ENCODE measurements at regions not wholly inside any gene's neighbourhood (a gene's known extent, or its start where the extent isn't known, plus 50 kb on each side); places are given as distances from the start of the nearest gene placed in this dataset.
"Not testable (repeated sequence)": the region's sequence is repeated elsewhere in the genome, so short reads cannot be mapped to it uniquely, and the experiment has no call there.

GRCh38 chr14:85178864-85179263, 351.1 kb upstream of the FLRT2 start:
- Mint-ChIP-seq H3K4me1 (ENCODE audit: low read depth) (no peaks in the 10 kb centered on the region), H3K36me3 (ENCODE audit: low read depth) (no peaks in the 10 kb centered on the region), H3K27ac (no peak overlapping the region), H3K4me3 (no peak overlapping the region), H3K9me3 (peaks cover 6% of the 10 kb centered on the region), H3K27me3 (no peaks in the 10 kb centered on the region)

- Mint-ChIP-seq H3K27ac (no peak overlapping the region), H3K27me3 (no peaks in the 10 kb centered on the region), H3K4me1 (ENCODE audit: low read depth) (no peaks in the 10 kb centered on the region), H3K4me3 (no peak overlapping the region), H3K36me3 (ENCODE audit: low read depth) (no peaks in the 10 kb centered on the region), H3K9me3 (peaks cover 3% of the 10 kb centered on the region)
These were observed 349.1 kb upstream of the FLRT2 start for GRCh38 chr14:85180876-85181275.

- Mint-ChIP-seq H3K4me3 (no peak overlapping the region), H3K27ac (no peak overlapping the region), H3K36me3 (ENCODE audit: low read depth) (no peaks in the 10 kb centered on the region), H3K4me1 (ENCODE audit: low read depth) (no peaks in the 10 kb centered on the region), H3K27me3 (no peaks in the 10 kb centered on the region), H3K9me3 (peaks cover 6% of the 10 kb centered on the region)
These were observed 347.7 kb upstream of the FLRT2 start for GRCh38 chr14:85182282-85182681.

GRCh38 chr14:85186082-85186481, 343.9 kb upstream of the FLRT2 start:
- peaks cover 23% of the 10 kb centered on the region for H3K9me3 Mint-ChIP-seq
- no peaks in the 10 kb centered on the region for H3K4me1 Mint-ChIP-seq (ENCODE audit: low read depth)
- no peak overlapping the region for H3K4me3 Mint-ChIP-seq
- no peaks in the 10 kb centered on the region for H3K36me3 Mint-ChIP-seq (ENCODE audit: low read depth)
- no peak overlapping the region for H3K27ac Mint-ChIP-seq
- no peaks in the 10 kb centered on the region for H3K27me3 Mint-ChIP-seq

GRCh38 chr14:85187521-85187920, 342.4 kb upstream of the FLRT2 start:
- H3K27me3 Mint-ChIP-seq: no peaks in the 10 kb centered on the region
- H3K9me3 Mint-ChIP-seq: peaks cover 19% of the 10 kb centered on the region
- no peaks in the 10 kb centered on the region for H3K36me3 Mint-ChIP-seq (ENCODE audit: low read depth)
- H3K4me1 Mint-ChIP-seq (ENCODE audit: low read depth): no peaks in the 10 kb centered on the region
- H3K4me3 Mint-ChIP-seq: no peak overlapping the region
- no peak overlapping the region for H3K27ac Mint-ChIP-seq

- H3K9me3 Mint-ChIP-seq: peaks cover 19% of the 10 kb centered on the region
- no peaks in the 10 kb centered on the region for H3K4me1 Mint-ChIP-seq (ENCODE audit: low read depth)
- H3K36me3 Mint-ChIP-seq (ENCODE audit: low read depth): no peaks in the 10 kb centered on the region
- no peak overlapping the region for H3K27ac Mint-ChIP-seq
- H3K27me3 Mint-ChIP-seq: no peaks in the 10 kb centered on the region
- no peak overlapping the region for H3K4me3 Mint-ChIP-seq
These were observed 341.1 kb upstream of the FLRT2 start for GRCh38 chr14:85188836-85189235.

GRCh38 chr14:85189253-85189652, 340.7 kb upstream of the FLRT2 start:
- not testable (repeated sequence) for H3K4me1 Mint-ChIP-seq (ENCODE audit: low read depth); H3K36me3 Mint-ChIP-seq (ENCODE audit: low read depth); H3K27me3 Mint-ChIP-seq; H3K27ac Mint-ChIP-seq; H3K4me3 Mint-ChIP-seq
- H3K9me3 Mint-ChIP-seq: peaks cover 20% of the 10 kb centered on the region

- Mint-ChIP-seq H3K36me3 (ENCODE audit: low read depth) (no peaks in the 10 kb centered on the region), H3K9me3 (peaks cover 27% of the 10 kb centered on the region), H3K4me3 (no peak overlapping the region), H3K27me3 (no peaks in the 10 kb centered on the region), H3K4me1 (ENCODE audit: low read depth) (no peaks in the 10 kb centered on the region), H3K27ac (no peak overlapping the region)
These were observed 339.7 kb upstream of the FLRT2 start for GRCh38 chr14:85190251-85190650.

GRCh38 chr14:85191986-85192385, 338.0 kb upstream of the FLRT2 start:
- Mint-ChIP-seq H3K4me1 (ENCODE audit: low read depth) (no peaks in the 10 kb centered on the region), H3K27me3 (no peaks in the 10 kb centered on the region), H3K4me3 (no peak overlapping the region), H3K9me3 (peaks cover 24% of the 10 kb centered on the region), H3K27ac (no peak overlapping the region), H3K36me3 (ENCODE audit: low read depth) (no peaks in the 10 kb centered on the region)

GRCh38 chr14:85195872-85196477, 334.0 kb upstream of the FLRT2 start:
- H3K9me3 Mint-ChIP-seq: peaks cover 7% of the 10 kb centered on the region
- H3K27me3 Mint-ChIP-seq: no peaks in the 10 kb centered on the region
- H3K4me1 Mint-ChIP-seq (ENCODE audit: low read depth): no peaks in the 10 kb centered on the region
- H3K36me3 Mint-ChIP-seq (ENCODE audit: low read depth): no peaks in the 10 kb centered on the region
- H3K27ac Mint-ChIP-seq: no peak overlapping the region
- H3K4me3 Mint-ChIP-seq: no peak overlapping the region

- Mint-ChIP-seq H3K27me3 (no peaks in the 10 kb centered on the region), H3K27ac (no peak overlapping the region), H3K4me3 (no peak overlapping the region), H3K36me3 (ENCODE audit: low read depth) (no peaks in the 10 kb centered on the region), H3K9me3 (peaks cover 7% of the 10 kb centered on the region), H3K4me1 (ENCODE audit: low read depth) (no peaks in the 10 kb centered on the region)
These were observed 331.9 kb upstream of the FLRT2 start for GRCh38 chr14:85198001-85198400.

GRCh38 chr14:85205875-85206274, 324.1 kb upstream of the FLRT2 start:
- Mint-ChIP-seq H3K27ac (no peak overlapping the region), H3K9me3 (peaks cover 4% of the 10 kb centered on the region), H3K36me3 (ENCODE audit: low read depth) (no peaks in the 10 kb centered on the region), H3K27me3 (no peaks in the 10 kb centered on the region), H3K4me3 (no peak overlapping the region), H3K4me1 (ENCODE audit: low read depth) (no peaks in the 10 kb centered on the region)

- Mint-ChIP-seq H3K27ac (no peak overlapping the region), H3K9me3 (peaks cover 6% of the 10 kb centered on the region), H3K36me3 (ENCODE audit: low read depth) (no peaks in the 10 kb centered on the region), H3K27me3 (no peaks in the 10 kb centered on the region), H3K4me1 (ENCODE audit: low read depth) (no peaks in the 10 kb centered on the region), H3K4me3 (no peak overlapping the region)
These were observed 315.5 kb upstream of the FLRT2 start for GRCh38 chr14:85214471-85214870.

- H3K27me3 Mint-ChIP-seq: no peaks in the 10 kb centered on the region
- H3K36me3 Mint-ChIP-seq (ENCODE audit: low read depth): no peaks in the 10 kb centered on the region
- H3K4me3 Mint-ChIP-seq: no peak overlapping the region
- peaks cover 9% of the 10 kb centered on the region for H3K9me3 Mint-ChIP-seq
- no peak overlapping the region for H3K27ac Mint-ChIP-seq
- no peaks in the 10 kb centered on the region for H3K4me1 Mint-ChIP-seq (ENCODE audit: low read depth)
These were observed 312.5 kb upstream of the FLRT2 start for GRCh38 chr14:85217412-85217811.

- Mint-ChIP-seq H3K27me3 (no peaks in the 10 kb centered on the region), H3K9me3 (peaks cover 5% of the 10 kb centered on the region), H3K4me1 (ENCODE audit: low read depth) (no peaks in the 10 kb centered on the region), H3K4me3 (no peak overlapping the region), H3K36me3 (ENCODE audit: low read depth) (no peaks in the 10 kb centered on the region), H3K27ac (no peak overlapping the region)
These were observed 311.0 kb upstream of the FLRT2 start for GRCh38 chr14:85218982-85219381.

- no peaks in the 10 kb centered on the region for H3K27me3 Mint-ChIP-seq
- no peaks in the 10 kb centered on the region for H3K36me3 Mint-ChIP-seq (ENCODE audit: low read depth)
- H3K27ac Mint-ChIP-seq: no peak overlapping the region
- H3K9me3 Mint-ChIP-seq: peaks cover 9% of the 10 kb centered on the region
- H3K4me1 Mint-ChIP-seq (ENCODE audit: low read depth): no peaks in the 10 kb centered on the region
- H3K4me3 Mint-ChIP-seq: no peak overlapping the region
These were observed 308.1 kb upstream of the FLRT2 start for GRCh38 chr14:85221832-85222231.

All from stimulated activated naive CD8-positive, alpha-beta T cell treated with anti-CD3 and anti-CD28 coated beads, Interleukin-15, Interleukin-2, amounts not matched to agents 100 ng/mL and 50 ng/mL, for 24 hours (primary cell).